Bronchial epithelial cell (primary cell): ENCODE measurements at regions not wholly inside any gene's neighbourhood (a gene's known extent, or its start where the extent isn't known, plus 50 kb on each side); places are given as distances from the start of the nearest gene placed in this dataset.
"Not testable (repeated sequence)": the region's sequence is repeated elsewhere in the genome, so short reads cannot be mapped to it uniquely, and the experiment has no call there.

ENCODE experiments used
- DNase-seq: peaks from one replicate; pipeline ENCODE4 v3.0.0-alpha.2; 2010; ENCODE audit warnings: low read depth
- FAIRE-seq: peaks from 2 replicates; lab custom pipeline; 2011; peaks lifted over from hg19 to GRCh38; lab: Jason Lieb, UNC
- H3K27me3 ChIP-seq: 2 replicates; pipeline ENCODE4 v1.5.1; 2011; ENCODE audit warnings: low read length; ENCODE audit not compliant: control insufficient read depth, insufficient read depth
- H3K36me3 ChIP-seq: 2 replicates; pipeline ENCODE4 v1.5.1; 2011; ENCODE audit warnings: low read length; ENCODE audit not compliant: control insufficient read depth, insufficient read depth
- H3K4me3 ChIP-seq: 2 replicates; pipeline ENCODE4 v1.5.1; 2011; ENCODE audit warnings: mild to moderate bottlenecking, low read depth, low read length, control low read depth
- TF ChIP-seq, protein P1 (sequence below): IDR thresholded peaks from 2 replicates; pipeline ENCODE4 v1.5.1; 2011; ENCODE audit warnings: mild to moderate bottlenecking, moderate library complexity, low read length, control low read depth, inconsistent platforms; ENCODE audit not compliant: insufficient read depth, severe bottlenecking

DNA sequence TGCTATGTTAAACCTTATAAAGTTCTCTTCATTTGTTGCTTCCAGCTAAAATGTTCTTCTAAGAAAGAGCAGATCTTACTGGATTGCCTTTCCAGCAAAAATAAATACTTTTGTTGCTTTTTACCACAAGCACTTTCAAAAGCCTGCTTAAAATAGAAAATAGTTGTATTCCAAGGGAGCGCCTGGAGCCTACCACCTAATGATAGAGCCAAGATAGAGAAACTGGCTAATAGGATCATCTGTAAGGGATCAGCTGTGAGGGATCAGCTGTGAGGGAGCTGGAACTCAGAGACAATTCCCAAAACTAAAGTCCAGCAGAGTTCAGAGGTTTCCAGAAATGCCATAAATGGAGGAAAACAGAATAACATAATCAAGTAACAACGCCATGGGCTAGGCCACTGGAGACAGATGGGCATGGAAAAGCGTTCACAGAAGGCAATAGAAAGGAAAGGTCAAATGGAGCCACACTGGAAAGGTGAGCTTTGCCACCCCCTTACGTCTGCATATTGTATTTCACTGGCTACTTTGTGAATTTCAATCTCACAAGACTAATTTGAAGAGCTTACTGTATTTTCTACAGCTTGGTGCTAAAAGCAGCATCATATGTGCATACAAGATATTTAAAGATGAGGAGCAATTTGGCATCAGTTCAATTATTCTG is 140.6 kb upstream of the TLE4 start:
- DNase-seq (no peak), FAIRE-seq (no peak)
- Histone ChIP-seq H3K36me3 (no peaks in the 10 kb centered on the region), H3K27me3 (no peaks in the 10 kb centered on the region), H3K4me3 (no peak overlapping the region)
- TF ChIP-seq, protein P1, sequence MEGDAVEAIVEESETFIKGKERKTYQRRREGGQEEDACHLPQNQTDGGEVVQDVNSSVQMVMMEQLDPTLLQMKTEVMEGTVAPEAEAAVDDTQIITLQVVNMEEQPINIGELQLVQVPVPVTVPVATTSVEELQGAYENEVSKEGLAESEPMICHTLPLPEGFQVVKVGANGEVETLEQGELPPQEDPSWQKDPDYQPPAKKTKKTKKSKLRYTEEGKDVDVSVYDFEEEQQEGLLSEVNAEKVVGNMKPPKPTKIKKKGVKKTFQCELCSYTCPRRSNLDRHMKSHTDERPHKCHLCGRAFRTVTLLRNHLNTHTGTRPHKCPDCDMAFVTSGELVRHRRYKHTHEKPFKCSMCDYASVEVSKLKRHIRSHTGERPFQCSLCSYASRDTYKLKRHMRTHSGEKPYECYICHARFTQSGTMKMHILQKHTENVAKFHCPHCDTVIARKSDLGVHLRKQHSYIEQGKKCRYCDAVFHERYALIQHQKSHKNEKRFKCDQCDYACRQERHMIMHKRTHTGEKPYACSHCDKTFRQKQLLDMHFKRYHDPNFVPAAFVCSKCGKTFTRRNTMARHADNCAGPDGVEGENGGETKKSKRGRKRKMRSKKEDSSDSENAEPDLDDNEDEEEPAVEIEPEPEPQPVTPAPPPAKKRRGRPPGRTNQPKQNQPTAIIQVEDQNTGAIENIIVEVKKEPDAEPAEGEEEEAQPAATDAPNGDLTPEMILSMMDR, result peak; percentile 19

DNA sequence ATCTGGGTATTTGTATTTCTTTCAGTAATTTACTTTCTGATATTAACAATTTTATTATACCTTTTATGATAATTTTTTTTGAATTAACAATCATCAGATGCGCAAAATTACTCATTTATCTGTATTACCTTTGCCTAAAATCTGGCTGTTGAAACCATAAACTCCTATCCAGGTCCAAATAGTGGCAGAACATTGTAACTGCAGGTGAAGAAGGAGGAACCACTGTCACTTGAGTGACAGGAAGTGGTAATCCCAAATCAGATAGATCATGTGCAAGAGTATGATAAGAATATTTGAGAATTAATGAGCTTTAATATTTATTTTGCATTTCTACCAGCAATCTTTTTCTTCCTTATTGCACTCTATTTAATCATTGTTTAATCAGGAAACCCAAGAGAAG is 139.3 kb upstream of the TLE4 start:
- Histone ChIP-seq H3K27me3 (no peaks in the 10 kb centered on the region), H3K36me3 (no peaks in the 10 kb centered on the region), H3K4me3 (no peak overlapping the region)
- TF ChIP-seq, protein P1, result no peak
- DNase-seq, result no peak
- FAIRE-seq, result no peak

DNA sequence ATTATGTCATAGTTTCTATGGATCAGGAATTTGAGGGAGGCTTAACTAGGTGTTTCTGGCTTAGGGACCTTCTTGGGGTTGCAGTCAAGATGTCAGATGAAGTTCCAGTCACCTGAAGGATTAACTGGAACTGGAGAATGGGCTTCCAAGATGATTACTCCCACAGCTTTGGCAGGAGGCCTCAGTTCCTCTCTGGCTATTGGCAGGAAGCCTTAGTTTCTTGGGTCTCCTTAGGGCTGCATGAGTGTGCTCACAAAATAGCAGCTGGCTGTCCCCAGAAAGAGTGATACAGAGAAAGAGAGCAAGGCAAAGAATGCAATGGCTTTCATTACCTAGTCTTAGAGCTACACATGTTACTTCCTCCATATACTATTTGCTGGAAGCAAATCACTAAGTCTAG is 138.1 kb upstream of the TLE4 start:
- H3K27me3 ChIP-seq, result no peaks in the 10 kb centered on the region
- TF ChIP-seq, protein P1, result no peak
- H3K4me3 ChIP-seq, result no peak overlapping the region
- DNase-seq, result no peak
- H3K36me3 ChIP-seq, result no peaks in the 10 kb centered on the region
- FAIRE-seq, result no peak

DNA sequence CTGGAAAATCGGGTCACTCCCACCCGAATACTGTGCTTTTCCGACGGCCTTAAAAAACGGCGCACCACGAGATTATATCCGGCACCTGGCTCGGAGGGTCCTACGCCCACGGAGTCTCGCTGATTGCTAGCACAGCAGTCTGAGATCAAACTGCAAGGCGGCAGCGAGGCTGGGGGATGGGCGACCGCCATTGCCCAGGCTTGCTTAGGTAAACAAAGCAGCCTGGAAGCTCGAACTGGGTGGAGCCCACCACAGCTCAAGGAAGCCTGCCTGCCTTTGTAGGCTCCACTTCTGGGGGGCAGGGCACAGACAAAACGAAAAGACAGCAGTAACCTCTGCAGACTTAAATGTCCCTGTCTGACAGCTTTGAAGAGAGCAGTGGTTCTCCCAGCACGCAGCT is 132.5 kb upstream of the TLE4 start:
- H3K27me3 ChIP-seq, H3K36me3 ChIP-seq, FAIRE-seq: not testable (repeated sequence)
- peak overlapping the region; percentile 13 for H3K4me3 ChIP-seq
- peak; percentile 22 for DNase-seq

DNA sequence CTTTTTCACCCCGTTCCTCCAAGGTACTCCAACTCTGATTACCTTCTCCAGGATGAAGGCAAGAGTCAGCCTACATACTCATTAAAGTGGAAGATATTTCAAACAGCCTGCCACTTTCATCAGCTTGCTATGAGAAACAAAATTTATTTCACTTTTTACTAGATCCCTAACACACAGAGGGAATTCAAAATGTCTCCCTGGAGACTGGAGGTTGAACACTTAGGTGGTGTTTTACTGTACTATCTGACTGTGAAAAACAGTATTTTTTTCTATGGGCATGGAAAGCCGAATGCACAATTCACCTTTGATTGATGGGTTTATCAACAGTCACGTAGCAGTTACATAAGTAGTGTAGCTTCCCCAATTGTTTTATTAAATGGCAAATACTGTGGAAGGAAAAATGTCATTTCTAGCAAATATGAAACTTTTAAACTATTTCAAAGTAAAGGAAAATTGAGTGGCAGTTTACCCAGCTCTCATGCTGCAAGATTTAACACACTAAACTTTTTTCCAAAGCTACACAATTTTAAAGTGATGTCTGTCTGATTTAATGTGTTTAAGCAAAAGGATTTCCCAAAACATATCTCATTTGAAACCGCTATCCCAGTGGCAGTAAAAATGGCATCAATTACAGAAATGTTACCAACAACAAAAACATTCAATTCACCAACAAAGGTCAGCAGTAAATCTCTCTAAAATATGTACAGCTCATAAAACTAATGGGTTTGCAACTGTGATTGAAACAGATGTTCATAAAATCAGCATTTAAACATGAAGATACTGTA is 125.0 kb upstream of the TLE4 start:
- H3K27me3 ChIP-seq, result no peaks in the 10 kb centered on the region
- FAIRE-seq (no peak), DNase-seq (no peak)
- TF ChIP-seq, protein P1, result no peak
- H3K4me3 ChIP-seq, result no peak overlapping the region
- H3K36me3 ChIP-seq, result no peaks in the 10 kb centered on the region

DNA sequence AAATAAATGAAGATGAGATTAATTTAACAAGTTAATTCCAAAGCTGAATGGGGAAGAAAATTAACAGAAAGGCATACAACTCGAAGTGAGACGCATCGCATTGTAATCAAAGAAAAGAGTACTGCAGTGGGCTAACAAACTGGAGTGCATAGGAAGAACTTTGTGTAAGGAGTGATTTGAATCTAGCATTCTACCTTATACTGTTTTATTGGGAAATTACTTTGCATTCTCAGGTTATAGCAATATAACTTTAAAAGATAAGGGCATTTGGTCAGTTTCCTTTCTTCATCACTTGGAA is 124.5 kb upstream of the TLE4 start:
- H3K36me3 ChIP-seq, result no peaks in the 10 kb centered on the region
- TF ChIP-seq, protein P1, result no peak
- H3K27me3 ChIP-seq, result no peaks in the 10 kb centered on the region
- H3K4me3 ChIP-seq, result no peak overlapping the region
- no peak for DNase-seq
- no peak for FAIRE-seq
